ENCODE measurements at regions not wholly inside any gene's neighbourhood (a gene's known extent, or its start where the extent isn't known, plus 50 kb on each side); places are given as distances from the start of the nearest gene placed in this dataset.
A peak's percentile ranks its signal among the peaks of the same experiment; 100 is the strongest.
"Not testable (repeated sequence)": the region's sequence is repeated elsewhere in the genome, so short reads cannot be mapped to it uniquely, and the experiment has no call there.

- DNase-seq: no peak
Measured at GRCh38 chr4:81700189-81700588, 228.5 kb upstream of the RASGEF1B start.

DNA sequence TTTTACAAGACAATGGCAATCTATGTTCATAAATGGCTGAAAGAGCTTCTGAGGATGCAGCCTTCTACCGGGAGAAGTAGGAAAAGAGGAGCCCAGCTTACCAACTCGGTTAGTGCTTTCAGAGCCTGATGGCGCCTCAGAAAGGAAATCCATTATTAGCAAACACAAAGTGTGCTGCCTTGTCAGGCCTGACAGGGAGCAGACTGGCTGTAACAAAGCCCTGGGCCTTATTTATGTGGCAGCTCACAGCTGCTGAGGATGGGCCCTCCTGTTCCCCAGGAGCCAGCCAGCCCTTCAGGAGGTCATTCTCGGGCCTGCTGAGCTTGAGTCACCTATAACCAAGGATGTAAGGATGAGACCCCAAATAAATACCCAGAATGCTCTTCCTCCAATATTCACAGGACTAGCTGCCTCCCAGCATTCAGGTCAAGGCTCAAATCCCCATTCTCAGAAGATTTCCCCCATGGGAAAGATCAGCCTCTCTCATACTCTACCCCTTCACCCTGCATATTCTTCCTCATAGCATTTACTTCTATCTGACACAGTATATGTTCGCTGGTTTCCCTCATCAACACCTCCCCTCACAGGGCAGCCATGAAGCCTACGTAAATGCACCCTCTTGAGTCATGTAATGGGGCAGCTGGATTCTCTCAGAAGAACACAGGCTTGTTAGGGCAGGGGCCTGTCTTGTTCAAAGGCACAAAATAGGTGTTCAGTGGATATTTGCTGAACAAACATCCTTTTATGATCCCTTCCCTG, 227.0 kb upstream of the RASGEF1B start:
- DNase-seq: no peak

- DNase-seq: no peak
Measured at GRCh38 chr4:81694176-81694913, 222.6 kb upstream of the RASGEF1B start.

GRCh38 chr4:81690871-81691270, 219.2 kb upstream of the RASGEF1B start:
- no peak for DNase-seq

DNA sequence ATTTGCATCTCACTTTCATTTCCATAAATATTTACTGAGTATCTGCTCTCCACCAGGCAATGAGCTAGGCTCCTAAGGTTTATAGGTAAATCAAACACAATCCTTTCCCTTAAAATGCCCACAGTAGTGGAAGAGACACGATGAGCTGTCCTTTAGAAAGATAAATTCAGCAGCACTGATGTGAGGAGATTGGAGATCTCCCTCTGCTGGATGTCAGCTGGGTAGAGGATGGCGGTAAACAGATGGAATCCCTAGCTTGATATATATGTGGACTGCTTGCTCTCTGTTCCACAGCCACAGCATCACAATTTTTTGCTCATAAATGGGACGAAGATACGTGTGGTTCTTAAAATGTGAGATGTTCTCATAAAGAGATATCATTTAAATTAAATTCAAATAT, 216.4 kb upstream of the RASGEF1B start:
- no peak for DNase-seq

DNA sequence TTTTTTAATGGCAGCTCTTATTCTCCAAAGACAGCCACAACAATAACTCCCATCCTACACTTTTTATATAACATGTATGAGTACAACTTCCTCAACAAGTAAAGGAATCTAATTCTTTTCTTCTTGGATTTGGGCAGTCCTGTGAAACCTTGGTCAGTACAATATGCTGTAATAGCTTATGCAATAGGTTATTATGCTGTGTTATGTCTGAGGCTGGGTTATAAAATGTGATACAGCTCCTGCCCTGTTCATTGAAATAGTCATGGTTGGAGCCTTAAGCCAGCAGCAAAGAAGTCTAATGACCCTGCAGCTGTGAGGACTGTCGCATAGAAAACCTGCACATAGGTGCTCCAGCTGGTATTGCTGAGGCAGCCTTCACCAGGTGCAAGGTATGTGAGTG, 215.8 kb upstream of the RASGEF1B start:
- no peak for DNase-seq

GRCh38 chr4:81685104-81685503, 213.4 kb upstream of the RASGEF1B start:
- no peak for DNase-seq

GRCh38 chr4:81684352-81684751, 212.6 kb upstream of the RASGEF1B start:
- no peak for DNase-seq

- no peak for DNase-seq
Measured at GRCh38 chr4:81682492-81682891, 210.8 kb upstream of the RASGEF1B start.

DNA sequence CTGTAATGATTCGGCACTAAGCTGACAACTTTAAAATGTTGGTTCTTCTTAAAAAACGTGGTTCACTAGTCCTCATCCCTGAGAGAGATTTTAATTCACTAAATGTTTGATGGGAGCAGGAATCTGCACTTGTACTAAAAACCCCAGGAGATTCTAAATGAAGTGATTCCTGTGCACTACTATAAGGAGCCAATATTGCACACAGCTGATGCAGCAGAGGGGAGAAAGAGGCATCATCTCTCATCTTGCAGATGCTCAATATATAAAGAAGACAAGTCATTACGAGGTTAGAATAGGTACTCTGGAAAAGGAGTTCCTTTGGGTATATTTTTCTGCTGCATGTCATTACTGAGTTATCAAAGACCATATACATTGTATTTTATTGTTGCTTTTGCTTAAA, 207.6 kb upstream of the RASGEF1B start:
- no peak for DNase-seq

- no peak for DNase-seq
Measured at GRCh38 chr4:81678801-81679200, 207.1 kb upstream of the RASGEF1B start.

DNA sequence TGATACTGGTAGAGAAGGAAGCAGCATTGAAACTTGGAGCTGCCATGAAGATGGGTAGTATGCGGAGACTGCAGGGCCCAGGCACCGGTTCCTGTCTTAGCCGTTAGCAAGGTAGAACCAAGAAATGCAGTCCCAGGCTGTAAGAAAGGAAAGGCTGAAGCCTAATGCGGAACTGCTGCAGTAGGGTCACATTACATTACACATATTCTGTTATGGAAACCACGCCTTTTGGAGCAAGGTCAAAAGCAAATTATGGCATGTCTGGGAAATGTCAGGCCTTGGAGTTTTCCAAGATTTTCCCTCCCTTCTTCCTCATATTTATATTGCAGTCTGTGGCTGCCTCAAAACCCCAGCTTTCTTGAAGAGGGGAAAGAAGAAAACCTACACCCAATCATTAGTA, 204.8 kb upstream of the RASGEF1B start:
- peak; percentile 75 for DNase-seq

DNA sequence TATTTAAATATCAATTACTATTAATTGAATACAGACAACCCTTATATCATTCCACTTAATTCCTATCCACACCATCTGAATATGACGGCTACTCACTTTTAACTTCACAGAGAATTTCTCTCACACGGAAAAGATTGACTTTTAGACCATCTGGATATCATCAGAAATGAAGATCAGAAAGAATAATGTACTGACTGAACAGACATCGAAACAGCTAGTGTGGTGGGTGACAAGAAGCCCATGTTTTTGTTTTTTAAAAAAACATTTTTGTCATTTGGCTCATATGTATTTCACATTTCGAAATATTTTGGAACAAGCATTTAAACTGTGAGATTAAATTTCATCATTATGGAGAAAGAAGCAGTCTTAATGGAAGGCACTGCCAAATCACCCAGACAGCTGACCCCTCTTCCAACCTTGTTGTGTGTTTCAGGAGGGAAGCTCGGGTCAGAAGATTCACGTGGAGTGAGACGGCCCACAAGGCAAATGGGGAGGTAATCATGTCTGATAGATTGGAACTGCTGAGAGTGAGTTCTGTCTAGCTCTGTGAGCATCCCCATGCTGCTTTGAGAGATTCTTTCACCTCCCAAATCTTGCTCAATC, 204.2 kb upstream of the RASGEF1B start:
- no peak for DNase-seq

- no peak for DNase-seq
Measured at GRCh38 chr4:81673961-81674360, 202.3 kb upstream of the RASGEF1B start.

- DNase-seq: not testable (repeated sequence)
Measured at GRCh38 chr4:81668328-81668727, 196.6 kb upstream of the RASGEF1B start.

DNA sequence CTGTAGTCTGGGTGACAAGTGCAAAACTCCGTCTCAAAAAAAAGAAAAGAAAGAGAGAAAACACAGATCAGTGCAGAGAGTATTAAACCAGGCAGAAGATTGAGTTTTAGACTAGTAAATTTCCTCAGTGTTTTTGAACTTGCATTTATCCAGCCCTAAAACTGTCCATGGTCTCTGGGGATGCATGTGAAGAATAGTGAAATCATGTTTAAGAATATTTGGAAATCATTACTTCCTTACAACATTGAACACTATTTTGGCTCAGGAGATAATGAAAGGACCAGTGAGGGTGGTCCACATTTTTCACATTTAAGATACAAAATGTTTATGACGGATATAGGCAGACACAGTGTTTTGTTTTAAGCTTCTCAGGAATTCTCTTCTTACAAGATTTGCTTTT, 195.8 kb upstream of the RASGEF1B start:
- no peak for DNase-seq

DNA sequence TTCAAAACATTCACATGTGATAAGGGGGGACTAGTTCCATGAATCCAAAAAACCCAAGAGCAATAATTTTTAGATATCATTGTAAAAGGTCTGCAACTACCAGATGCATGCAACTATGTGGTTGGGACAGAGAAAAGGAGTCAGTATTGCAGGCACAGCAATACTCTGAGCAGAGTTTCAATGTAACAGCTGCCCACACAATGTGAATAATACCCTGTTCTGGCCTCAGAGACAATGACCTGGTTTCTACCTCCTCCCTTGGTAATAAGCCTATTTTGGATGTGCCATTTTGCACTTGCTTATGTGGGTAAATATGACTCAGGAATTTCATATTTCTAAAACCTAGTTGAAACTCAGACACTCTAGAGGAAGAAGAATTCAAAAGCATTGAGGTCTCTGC, 194.8 kb upstream of the RASGEF1B start:
- DNase-seq: no peak

DNA sequence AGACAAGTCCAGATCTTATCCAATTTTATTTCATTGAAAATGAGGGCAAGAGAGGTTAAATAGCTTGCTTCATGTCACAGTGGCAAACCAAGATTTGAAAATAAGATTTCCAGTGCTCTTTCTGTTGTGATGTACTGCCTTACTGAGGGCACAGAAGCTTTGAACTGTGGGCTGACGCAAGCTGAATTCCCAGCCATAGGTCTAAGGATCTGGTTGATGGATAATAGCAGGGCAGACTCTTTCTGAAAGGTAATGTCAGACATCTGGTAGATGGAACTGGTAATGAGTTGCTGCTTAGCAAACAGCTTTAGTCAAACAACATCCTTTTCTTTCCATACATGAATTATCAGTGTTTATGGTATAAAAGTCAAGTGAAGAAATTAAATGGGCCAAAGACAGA, 193.9 kb upstream of the RASGEF1B start:
- DNase-seq: no peak

- no peak for DNase-seq
Measured at GRCh38 chr4:81665045-81665444, 193.3 kb upstream of the RASGEF1B start.

- no peak for DNase-seq
Measured at GRCh38 chr4:81664079-81664478, 192.4 kb upstream of the RASGEF1B start.

GRCh38 chr4:81663368-81663767, 191.7 kb upstream of the RASGEF1B start:
- DNase-seq: no peak

GRCh38 chr4:81659051-81659450, 187.3 kb upstream of the RASGEF1B start:
- DNase-seq: no peak

DNA sequence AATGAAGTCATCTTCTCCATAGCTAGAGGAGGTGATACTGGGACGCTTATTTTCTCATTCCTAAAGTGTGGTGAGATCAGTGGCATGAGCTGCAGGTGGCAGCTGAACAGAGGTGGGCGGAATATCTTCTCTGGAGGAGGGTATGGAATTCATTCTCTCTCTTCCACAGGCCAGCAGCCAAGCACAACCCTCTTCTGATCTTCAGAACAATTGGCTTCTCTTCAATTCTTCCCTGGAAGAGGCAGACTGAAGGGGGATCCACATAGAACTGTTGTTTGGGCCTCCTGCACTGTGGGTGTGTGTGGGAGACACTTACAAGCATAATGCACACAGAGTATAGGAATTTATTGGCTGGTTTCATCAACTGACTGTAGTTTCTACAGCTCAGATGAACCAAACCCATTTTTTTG, 180.4 kb upstream of the RASGEF1B start:
- DNase-seq: no peak

DNA sequence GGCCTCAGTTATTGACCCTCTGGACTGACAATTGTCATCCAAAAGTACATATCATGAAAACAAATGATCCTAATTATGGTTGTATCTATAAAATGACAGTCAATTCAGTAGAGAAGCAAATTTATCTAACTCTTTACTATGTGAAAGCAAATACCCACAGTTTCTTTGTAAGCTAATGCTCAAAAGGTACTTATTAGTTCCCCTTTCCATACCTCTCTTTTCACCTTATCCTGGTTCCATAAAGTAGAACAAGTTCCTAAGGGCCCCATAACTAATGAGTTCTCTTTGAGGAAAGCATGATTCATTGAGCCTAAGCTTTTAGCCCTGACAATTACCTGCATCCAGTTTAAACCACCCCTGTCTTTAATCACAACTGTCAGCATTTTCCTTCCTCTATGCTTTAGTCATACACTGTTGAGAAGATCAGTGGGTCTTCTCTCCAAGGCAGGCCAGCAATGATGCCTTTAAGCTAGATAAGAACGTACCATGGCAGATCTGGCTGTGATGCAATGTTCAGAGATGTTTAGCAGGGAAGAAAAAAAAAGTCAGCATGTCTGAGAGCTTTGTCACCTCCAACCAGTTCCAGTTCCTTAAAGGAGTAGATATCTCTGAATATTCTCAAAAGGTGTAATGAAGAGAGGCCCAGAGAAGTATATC, 179.7 kb upstream of the RASGEF1B start:
- DNase-seq: no peak
